ENCODE measurements at regions not wholly inside any gene's neighbourhood (a gene's known extent, or its start where the extent isn't known, plus 50 kb on each side); places are given as distances from the start of the nearest gene placed in this dataset.

- H3K4me1 ChIP-seq (ENCODE audit: insufficient read depth, low read length) = no peaks in the 10 kb centered on the region
- no peaks in the 10 kb centered on the region for H3K36me3 ChIP-seq (ENCODE audit: insufficient read depth, low read length)
- H3K27me3 ChIP-seq (ENCODE audit: control insufficient read depth in 1 of 2, insufficient read depth in 2 of 2, low read length in 2 of 2) = no peaks in the 10 kb centered on the region
- H3K9me3 ChIP-seq (ENCODE audit: low read length) = no peaks in the 10 kb centered on the region
- no peak overlapping the region for H3K27ac ChIP-seq (ENCODE audit: low read depth, low read length)
- no peak overlapping the region for H3K4me3 ChIP-seq (ENCODE audit: low read depth in 1 of 2, low read length in 2 of 2)
- no peak overlapping the region for H3K9ac ChIP-seq (ENCODE audit: low read length)
Measured at GRCh38 chr13:73245246-73245645, 186.4 kb downstream of the KLF5 start.

- Histone ChIP-seq H3K9me3 (ENCODE audit: low read length) (no peaks in the 10 kb centered on the region), H3K27me3 (ENCODE audit: control insufficient read depth in 1 of 2, insufficient read depth in 2 of 2, low read length in 2 of 2) (no peaks in the 10 kb centered on the region), H3K27ac (ENCODE audit: low read depth, low read length) (no peak overlapping the region), H3K4me3 (ENCODE audit: low read depth in 1 of 2, low read length in 2 of 2) (no peak overlapping the region), H3K36me3 (ENCODE audit: insufficient read depth, low read length) (no peaks in the 10 kb centered on the region), H3K9ac (ENCODE audit: low read length) (no peak overlapping the region), H3K4me1 (ENCODE audit: insufficient read depth, low read length) (no peaks in the 10 kb centered on the region)
Measured at GRCh38 chr13:73244467-73244866, 185.7 kb downstream of the KLF5 start.

GRCh38 chr13:73242515-73243015 is 183.8 kb downstream of the KLF5 start:
- Histone ChIP-seq H3K4me1 (ENCODE audit: insufficient read depth, low read length) (no peaks in the 10 kb centered on the region), H3K9ac (ENCODE audit: low read length) (no peak overlapping the region), H3K27me3 (ENCODE audit: control insufficient read depth in 1 of 2, insufficient read depth in 2 of 2, low read length in 2 of 2) (no peaks in the 10 kb centered on the region), H3K9me3 (ENCODE audit: low read length) (no peaks in the 10 kb centered on the region), H3K36me3 (ENCODE audit: insufficient read depth, low read length) (no peaks in the 10 kb centered on the region), H3K27ac (ENCODE audit: low read depth, low read length) (no peak overlapping the region), H3K4me3 (ENCODE audit: low read depth in 1 of 2, low read length in 2 of 2) (no peak overlapping the region)

GRCh38 chr13:73240193-73240592 is 181.4 kb downstream of the KLF5 start:
- Histone ChIP-seq H3K4me1 (ENCODE audit: insufficient read depth, low read length) (no peaks in the 10 kb centered on the region), H3K4me3 (ENCODE audit: low read depth in 1 of 2, low read length in 2 of 2) (no peak overlapping the region), H3K27ac (ENCODE audit: low read depth, low read length) (no peak overlapping the region), H3K36me3 (ENCODE audit: insufficient read depth, low read length) (no peaks in the 10 kb centered on the region), H3K27me3 (ENCODE audit: control insufficient read depth in 1 of 2, insufficient read depth in 2 of 2, low read length in 2 of 2) (no peaks in the 10 kb centered on the region), H3K9me3 (ENCODE audit: low read length) (no peaks in the 10 kb centered on the region), H3K9ac (ENCODE audit: low read length) (no peak overlapping the region)

GRCh38 chr13:73235385-73235784 is 176.6 kb downstream of the KLF5 start:
- no peaks in the 10 kb centered on the region for H3K27me3 ChIP-seq (ENCODE audit: control insufficient read depth in 1 of 2, insufficient read depth in 2 of 2, low read length in 2 of 2)
- no peaks in the 10 kb centered on the region for H3K9me3 ChIP-seq (ENCODE audit: low read length)
- H3K9ac ChIP-seq (ENCODE audit: low read length) = no peak overlapping the region
- H3K27ac ChIP-seq (ENCODE audit: low read depth, low read length) = no peak overlapping the region
- H3K36me3 ChIP-seq (ENCODE audit: insufficient read depth, low read length) = no peaks in the 10 kb centered on the region
- no peaks in the 10 kb centered on the region for H3K4me1 ChIP-seq (ENCODE audit: insufficient read depth, low read length)
- no peak overlapping the region for H3K4me3 ChIP-seq (ENCODE audit: low read depth in 1 of 2, low read length in 2 of 2)

- H3K4me1 ChIP-seq (ENCODE audit: insufficient read depth, low read length) = no peaks in the 10 kb centered on the region
- H3K36me3 ChIP-seq (ENCODE audit: insufficient read depth, low read length) = no peaks in the 10 kb centered on the region
- no peak overlapping the region for H3K27ac ChIP-seq (ENCODE audit: low read depth, low read length)
- no peak overlapping the region for H3K4me3 ChIP-seq (ENCODE audit: low read depth in 1 of 2, low read length in 2 of 2)
- no peaks in the 10 kb centered on the region for H3K27me3 ChIP-seq (ENCODE audit: control insufficient read depth in 1 of 2, insufficient read depth in 2 of 2, low read length in 2 of 2)
- H3K9ac ChIP-seq (ENCODE audit: low read length) = no peak overlapping the region
- no peaks in the 10 kb centered on the region for H3K9me3 ChIP-seq (ENCODE audit: low read length)
Measured at GRCh38 chr13:73231471-73231870, 172.7 kb downstream of the KLF5 start.

- Histone ChIP-seq H3K9me3 (ENCODE audit: low read length) (no peaks in the 10 kb centered on the region), H3K4me1 (ENCODE audit: insufficient read depth, low read length) (no peaks in the 10 kb centered on the region), H3K27ac (ENCODE audit: low read depth, low read length) (no peak overlapping the region), H3K4me3 (ENCODE audit: low read depth in 1 of 2, low read length in 2 of 2) (no peak overlapping the region), H3K9ac (ENCODE audit: low read length) (no peak overlapping the region), H3K36me3 (ENCODE audit: insufficient read depth, low read length) (no peaks in the 10 kb centered on the region), H3K27me3 (ENCODE audit: control insufficient read depth in 1 of 2, insufficient read depth in 2 of 2, low read length in 2 of 2) (no peaks in the 10 kb centered on the region)
Measured at GRCh38 chr13:73230716-73231115, 171.9 kb downstream of the KLF5 start.

GRCh38 chr13:73228546-73228945 is 169.7 kb downstream of the KLF5 start:
- Histone ChIP-seq H3K9me3 (ENCODE audit: low read length) (no peaks in the 10 kb centered on the region), H3K27me3 (ENCODE audit: control insufficient read depth in 1 of 2, insufficient read depth in 2 of 2, low read length in 2 of 2) (no peaks in the 10 kb centered on the region), H3K4me1 (ENCODE audit: insufficient read depth, low read length) (no peaks in the 10 kb centered on the region), H3K36me3 (ENCODE audit: insufficient read depth, low read length) (no peaks in the 10 kb centered on the region), H3K4me3 (ENCODE audit: low read depth in 1 of 2, low read length in 2 of 2) (no peak overlapping the region), H3K27ac (ENCODE audit: low read depth, low read length) (no peak overlapping the region), H3K9ac (ENCODE audit: low read length) (no peak overlapping the region)

- no peaks in the 10 kb centered on the region for H3K27me3 ChIP-seq (ENCODE audit: control insufficient read depth in 1 of 2, insufficient read depth in 2 of 2, low read length in 2 of 2)
- H3K9me3 ChIP-seq (ENCODE audit: low read length) = no peaks in the 10 kb centered on the region
- H3K36me3 ChIP-seq (ENCODE audit: insufficient read depth, low read length) = no peaks in the 10 kb centered on the region
- H3K4me3 ChIP-seq (ENCODE audit: low read depth in 1 of 2, low read length in 2 of 2) = no peak overlapping the region
- H3K27ac ChIP-seq (ENCODE audit: low read depth, low read length) = no peak overlapping the region
- no peaks in the 10 kb centered on the region for H3K4me1 ChIP-seq (ENCODE audit: insufficient read depth, low read length)
- no peak overlapping the region for H3K9ac ChIP-seq (ENCODE audit: low read length)
Measured at GRCh38 chr13:73225990-73226389, 167.2 kb downstream of the KLF5 start.

- H3K4me1 ChIP-seq (ENCODE audit: insufficient read depth, low read length) = no peaks in the 10 kb centered on the region
- no peaks in the 10 kb centered on the region for H3K27me3 ChIP-seq (ENCODE audit: control insufficient read depth in 1 of 2, insufficient read depth in 2 of 2, low read length in 2 of 2)
- H3K4me3 ChIP-seq (ENCODE audit: low read depth in 1 of 2, low read length in 2 of 2) = no peak overlapping the region
- H3K9ac ChIP-seq (ENCODE audit: low read length) = no peak overlapping the region
- H3K9me3 ChIP-seq (ENCODE audit: low read length) = no peaks in the 10 kb centered on the region
- H3K36me3 ChIP-seq (ENCODE audit: insufficient read depth, low read length) = no peaks in the 10 kb centered on the region
- no peak overlapping the region for H3K27ac ChIP-seq (ENCODE audit: low read depth, low read length)
Measured at GRCh38 chr13:73224703-73225102, 165.9 kb downstream of the KLF5 start.

GRCh38 chr13:73223372-73223781 is 164.6 kb downstream of the KLF5 start:
- Histone ChIP-seq H3K27me3 (ENCODE audit: control insufficient read depth in 1 of 2, insufficient read depth in 2 of 2, low read length in 2 of 2) (no peaks in the 10 kb centered on the region), H3K27ac (ENCODE audit: low read depth, low read length) (no peak overlapping the region), H3K9ac (ENCODE audit: low read length) (no peak overlapping the region), H3K4me3 (ENCODE audit: low read depth in 1 of 2, low read length in 2 of 2) (no peak overlapping the region), H3K36me3 (ENCODE audit: insufficient read depth, low read length) (no peaks in the 10 kb centered on the region), H3K4me1 (ENCODE audit: insufficient read depth, low read length) (no peaks in the 10 kb centered on the region), H3K9me3 (ENCODE audit: low read length) (no peaks in the 10 kb centered on the region)

GRCh38 chr13:73222627-73223305 is 164.0 kb downstream of the KLF5 start:
- H3K36me3 ChIP-seq (ENCODE audit: insufficient read depth, low read length) = no peaks in the 10 kb centered on the region
- H3K9me3 ChIP-seq (ENCODE audit: low read length) = no peaks in the 10 kb centered on the region
- H3K9ac ChIP-seq (ENCODE audit: low read length) = no peak overlapping the region
- H3K4me1 ChIP-seq (ENCODE audit: insufficient read depth, low read length) = no peaks in the 10 kb centered on the region
- H3K27ac ChIP-seq (ENCODE audit: low read depth, low read length) = no peak overlapping the region
- H3K27me3 ChIP-seq (ENCODE audit: control insufficient read depth in 1 of 2, insufficient read depth in 2 of 2, low read length in 2 of 2) = no peaks in the 10 kb centered on the region
- H3K4me3 ChIP-seq (ENCODE audit: low read depth in 1 of 2, low read length in 2 of 2) = no peak overlapping the region

Measured in muscle layer of colon (tissue), 2 donors.